HG03064 (cell line): ENCODE measurements at regions not wholly inside any gene's neighbourhood (a gene's known extent, or its start where the extent isn't known, plus 50 kb on each side); places are given as distances from the start of the nearest gene placed in this dataset.

Experiments
- ATAC-seq: cut with Tn5 transposase; IDR thresholded peaks from one replicate; pipeline ENCODE4 v1.9.1; 2021; ENCODE audit warnings: low read depth; ENCODE audit not compliant: unreplicated experiment

DNA sequence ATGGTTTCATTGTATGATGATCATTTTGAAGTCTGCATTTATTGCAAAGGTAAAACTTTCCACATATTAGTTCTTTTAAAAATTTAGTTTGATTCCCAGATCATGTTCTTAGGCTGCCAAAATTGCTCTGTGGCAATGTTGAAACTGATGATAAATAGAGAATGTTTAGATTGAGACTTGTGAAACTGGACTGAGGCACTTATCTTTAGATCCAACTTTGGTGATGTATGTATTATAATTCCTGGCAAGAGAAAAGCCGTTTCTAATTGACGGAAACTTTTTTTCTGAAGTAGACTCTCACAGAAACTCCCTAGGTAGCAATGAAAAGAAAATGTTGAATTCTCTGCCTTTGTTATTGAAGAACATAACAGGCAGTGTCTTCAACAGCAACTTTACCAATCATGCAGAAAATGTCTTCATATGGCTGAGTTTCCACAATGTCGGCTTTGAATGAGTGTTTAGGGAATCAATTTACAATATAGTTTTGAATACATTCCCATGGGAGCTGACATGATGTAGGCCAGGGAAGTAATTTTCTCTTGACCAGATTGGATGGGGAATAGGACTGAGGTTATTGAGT, 456.2 kb downstream of the CD109 start:
- ATAC-seq: no peak

DNA sequence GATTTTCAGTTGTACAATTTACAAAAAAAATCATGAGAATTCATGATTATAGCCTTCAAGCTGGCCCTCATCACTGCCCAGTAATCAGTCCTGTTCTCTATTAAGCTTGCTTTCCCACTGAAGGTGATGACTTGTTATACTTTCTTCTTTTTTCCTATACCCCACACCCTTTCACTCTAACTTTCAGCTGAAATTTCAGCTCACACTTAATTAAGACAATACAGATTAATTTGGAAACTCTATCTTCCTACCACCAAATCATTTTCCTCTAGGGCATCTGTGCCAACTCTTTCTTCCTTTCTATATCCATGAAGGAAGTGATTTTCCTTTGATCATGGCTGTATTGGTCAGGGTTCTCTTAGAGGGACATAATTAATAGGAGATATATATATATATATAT, 449.9 kb downstream of the CD109 start:
- ATAC-seq: no peak

DNA sequence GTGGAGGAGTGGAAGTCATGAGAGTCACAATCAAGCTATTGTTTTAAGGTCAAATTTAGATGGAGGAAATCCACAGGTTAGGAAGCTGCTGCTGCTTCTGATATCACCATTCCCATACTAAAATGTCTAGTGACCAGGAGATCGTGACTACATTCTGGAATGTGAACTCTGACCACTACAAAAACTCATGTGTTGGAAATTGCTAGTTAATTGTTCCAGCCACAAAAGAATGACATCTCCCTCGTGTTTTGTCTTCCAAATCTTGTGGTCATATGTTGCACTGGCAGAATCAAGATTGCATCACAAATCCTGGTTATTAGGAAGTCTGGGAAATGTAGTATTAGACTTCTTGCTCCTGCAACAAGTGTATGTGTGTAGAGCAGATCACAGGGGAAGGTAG, 441.9 kb downstream of the CD109 start:
- ATAC-seq: no peak

DNA sequence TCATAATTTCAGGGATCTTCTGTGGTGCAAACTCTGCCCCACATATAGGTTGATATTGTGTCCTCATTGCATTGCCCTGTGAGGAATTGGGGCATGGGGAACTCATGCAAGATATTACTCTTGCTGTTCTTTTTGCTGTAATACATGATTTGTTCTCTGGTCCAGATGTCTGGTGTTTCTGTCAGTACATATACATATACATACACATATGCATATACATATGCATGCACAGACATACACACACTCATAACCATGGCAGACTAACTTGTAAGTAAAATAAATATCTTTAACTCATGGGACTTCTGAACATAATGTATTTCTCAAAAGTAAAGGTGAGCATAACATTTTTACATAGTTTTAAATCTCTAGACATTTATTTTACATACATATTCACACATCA, 438.3 kb downstream of the CD109 start:
- ATAC-seq: no peak

DNA sequence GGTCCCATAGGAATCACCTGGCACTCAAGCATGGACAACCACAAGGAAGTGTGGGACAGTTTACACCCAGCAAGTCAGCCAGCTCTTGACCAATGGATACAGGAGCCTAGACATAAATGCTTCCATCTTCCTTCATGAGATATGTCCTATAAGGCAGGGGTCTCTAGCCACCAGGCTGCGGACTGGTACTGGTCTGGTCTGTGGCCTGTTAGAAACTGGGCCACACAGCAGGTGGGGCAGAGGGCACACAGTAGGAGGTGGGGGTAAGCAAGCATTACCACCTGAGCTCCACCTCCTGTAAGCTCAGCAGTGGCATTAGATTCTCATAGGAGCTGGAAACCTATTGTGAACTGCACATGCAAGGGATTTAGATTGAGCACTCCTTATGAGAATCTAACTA, 437.1 kb downstream of the CD109 start:
- ATAC-seq: no peak

DNA sequence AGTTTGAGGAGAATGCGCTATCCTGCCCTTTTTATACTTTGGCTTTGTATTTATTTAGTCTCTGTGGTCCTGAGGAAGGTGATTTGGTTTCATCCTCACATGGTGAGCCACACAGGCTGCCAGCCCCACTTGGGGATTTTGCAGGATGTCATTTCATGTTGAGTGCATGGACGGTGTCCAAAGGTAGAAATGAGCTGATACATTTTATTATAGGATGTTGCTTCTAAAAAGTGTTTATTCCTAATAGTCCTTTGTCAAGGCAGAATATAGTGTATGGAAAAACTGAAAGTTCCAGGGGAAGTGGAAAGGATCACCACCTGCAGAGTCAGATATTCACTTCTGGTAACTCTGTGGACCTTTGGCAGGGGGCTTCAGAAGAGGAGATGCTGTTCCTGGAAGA, 434.6 kb downstream of the CD109 start:
- ATAC-seq: no peak

DNA sequence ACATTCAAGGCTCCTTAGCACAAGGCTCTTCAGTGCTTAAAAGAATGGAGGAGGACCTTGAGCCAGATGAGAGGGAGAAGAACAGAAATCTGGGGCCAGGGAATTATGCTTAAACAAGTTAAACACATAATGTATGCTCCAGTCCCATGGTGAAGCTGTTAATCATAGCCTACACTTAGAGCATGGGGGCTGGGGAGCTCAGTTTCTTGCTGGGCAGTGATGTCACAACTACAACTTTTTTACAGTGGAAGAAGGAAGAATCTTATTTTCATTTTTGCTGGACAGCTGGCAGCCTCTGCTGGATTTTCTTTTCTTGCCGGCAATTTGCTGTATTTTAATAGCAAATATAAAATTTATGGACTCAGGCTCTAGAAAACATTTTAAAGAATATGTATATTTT, 432.5 kb downstream of the CD109 start:
- ATAC-seq: no peak

DNA sequence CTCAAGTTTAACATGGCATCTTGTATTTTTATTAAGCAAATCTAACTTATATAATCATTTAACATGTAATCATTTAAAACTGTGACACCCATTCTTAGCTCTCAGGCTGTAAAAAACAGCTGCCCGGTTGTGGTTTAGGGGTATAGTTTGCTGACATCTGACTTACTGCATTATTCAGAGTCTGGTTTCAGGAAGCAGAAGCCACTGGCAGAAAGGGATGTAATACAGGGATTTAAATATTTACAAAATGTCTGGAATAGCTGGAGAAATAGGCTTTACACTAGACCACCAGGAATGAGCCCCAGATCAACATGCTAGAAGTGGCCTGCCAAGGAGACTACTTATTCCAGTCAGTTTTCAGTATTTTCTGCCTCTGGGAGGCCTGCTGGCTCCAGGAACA, 421.1 kb downstream of the CD109 start:
- no peak for ATAC-seq

DNA sequence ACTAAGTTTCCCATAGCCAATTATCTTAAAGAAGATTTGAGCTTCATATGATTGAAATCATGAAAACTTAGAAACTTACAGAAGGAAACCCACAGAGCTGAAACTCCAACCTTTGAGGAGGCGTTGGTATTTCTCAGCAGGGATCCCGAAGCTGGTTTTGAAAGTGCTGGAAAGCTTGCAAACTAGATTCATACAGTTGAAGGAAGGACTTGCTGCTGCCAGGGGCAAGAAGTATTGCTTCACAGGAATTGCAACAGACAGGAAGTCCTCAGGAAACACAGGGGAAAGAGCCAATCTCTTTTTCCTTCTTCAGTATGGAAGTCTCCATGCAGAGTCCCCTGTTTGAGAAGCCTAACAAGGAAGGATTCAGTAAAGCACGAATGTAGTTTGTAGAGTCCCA, 419.7 kb downstream of the CD109 start:
- no peak for ATAC-seq

DNA sequence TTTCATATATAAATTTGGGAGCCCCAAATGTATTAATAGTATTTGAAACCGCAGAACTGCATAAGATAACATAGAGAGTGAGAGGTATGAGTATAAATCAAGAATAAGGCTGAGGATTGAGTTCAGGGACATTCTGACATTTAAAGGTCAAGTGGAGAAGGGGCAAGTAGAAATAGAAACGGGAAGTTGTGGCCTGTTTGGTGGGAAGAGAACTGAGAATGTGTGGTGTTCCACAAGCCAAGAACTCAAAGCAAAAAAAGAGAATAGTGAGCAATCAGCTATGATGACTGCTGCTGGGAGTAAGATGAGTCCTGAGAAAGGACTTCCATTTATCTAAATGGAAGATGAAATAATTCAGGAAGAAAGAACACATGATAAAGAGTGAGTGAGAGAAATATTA, 418.4 kb downstream of the CD109 start:
- no peak for ATAC-seq

DNA sequence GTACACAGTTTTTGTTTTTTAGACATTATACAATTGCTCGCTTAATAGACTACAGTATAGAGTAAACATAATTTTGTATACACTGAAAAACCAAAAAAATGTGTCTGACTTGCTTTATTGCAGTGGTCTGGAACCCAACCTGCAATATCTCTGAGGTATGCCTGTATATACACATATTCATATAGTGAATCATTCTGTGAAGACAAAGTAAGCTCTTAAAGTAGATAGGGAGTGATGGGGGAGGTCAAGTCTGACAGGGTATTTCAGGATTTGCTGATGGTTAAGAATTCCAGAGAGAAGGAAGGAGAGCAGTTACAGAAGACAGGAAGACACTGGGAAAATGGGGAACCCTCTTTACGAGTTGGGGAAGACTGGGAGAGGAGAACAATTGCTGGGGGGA, 417.9 kb downstream of the CD109 start:
- no peak for ATAC-seq

DNA sequence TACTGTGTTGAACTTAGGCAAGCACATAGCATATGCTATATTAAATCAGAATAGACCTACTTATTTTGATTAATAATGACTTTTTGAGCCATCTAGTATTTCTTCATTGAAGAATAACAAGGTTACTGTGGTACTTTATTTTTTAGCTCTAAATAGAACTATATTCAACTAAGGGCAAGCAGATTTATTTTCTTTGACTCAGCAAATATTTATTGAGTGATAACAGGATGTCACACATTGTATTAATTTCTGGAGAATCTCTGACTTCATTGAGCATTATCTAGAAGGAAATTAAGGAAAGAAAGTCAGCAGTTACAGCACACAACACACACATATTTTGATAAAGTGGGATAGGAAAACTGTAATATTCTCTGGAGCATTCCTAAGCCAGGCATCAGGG, 407.4 kb downstream of the CD109 start:
- ATAC-seq: no peak

DNA sequence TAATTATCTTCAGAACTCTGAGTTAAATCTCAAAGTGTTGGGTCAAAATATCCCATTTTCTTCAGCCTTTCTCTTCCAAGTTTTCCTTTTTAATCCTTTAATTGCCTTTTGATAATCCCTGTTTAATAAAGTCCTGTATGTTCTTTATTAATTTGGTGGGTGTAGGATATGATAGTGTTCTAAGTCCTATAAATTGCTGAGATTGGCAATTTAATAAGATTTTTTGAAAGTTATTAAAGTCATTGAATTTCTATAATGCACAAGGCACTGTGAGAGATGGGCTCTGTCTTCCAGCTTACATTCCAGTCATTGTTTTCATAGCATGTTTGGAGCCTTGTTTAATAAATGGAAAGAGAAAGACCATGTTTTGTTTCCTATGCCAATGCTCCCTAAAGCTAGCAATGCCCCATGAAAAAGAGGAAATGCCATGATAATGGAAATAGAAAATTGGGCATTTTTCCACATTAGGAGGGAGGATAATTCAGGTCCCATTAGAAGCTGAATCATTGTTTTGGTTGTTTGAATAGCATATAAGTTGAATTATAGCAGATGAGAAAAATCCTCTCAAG, 404.8 kb downstream of the CD109 start:
- no peak for ATAC-seq

DNA sequence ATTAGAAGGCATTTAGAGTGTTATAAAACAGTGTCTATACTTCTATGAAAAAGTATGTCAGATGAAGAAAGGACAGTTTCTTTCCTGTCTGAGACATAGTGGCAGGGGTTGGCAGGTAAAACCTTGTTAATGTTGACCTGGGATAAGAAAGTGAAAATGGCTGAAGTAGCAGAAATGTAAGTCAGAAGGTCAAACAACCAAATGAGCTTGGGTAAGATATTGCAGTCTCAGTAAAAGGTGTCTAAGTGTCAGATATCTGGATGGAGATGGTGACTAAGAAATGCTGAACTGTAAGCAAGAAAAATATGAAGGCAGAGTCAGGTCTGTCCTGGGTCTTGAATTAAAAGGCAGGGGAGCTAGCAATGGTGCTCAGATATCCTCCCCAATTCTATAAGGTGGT, 400.3 kb downstream of the CD109 start:
- ATAC-seq: no peak

DNA sequence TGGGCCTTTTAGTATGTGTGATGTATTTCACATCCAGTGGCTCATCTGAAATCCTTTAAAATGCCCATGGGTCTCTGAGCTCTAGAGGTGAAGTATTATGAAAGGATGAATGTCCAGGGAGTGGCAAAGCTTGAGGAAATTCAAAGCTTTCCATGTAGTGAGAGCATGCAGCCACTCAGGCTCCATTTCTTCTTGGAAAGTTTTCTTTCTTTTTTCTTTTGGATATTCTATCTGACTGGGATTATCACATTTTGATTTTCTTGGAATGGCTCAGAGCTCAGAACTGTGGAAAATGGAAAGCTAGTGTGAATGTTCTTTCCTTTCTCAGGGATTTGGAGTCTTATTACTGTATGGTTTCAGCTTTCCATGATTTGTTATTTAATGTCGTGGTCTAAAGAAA, 397.4 kb downstream of the CD109 start:
- ATAC-seq: no peak

DNA sequence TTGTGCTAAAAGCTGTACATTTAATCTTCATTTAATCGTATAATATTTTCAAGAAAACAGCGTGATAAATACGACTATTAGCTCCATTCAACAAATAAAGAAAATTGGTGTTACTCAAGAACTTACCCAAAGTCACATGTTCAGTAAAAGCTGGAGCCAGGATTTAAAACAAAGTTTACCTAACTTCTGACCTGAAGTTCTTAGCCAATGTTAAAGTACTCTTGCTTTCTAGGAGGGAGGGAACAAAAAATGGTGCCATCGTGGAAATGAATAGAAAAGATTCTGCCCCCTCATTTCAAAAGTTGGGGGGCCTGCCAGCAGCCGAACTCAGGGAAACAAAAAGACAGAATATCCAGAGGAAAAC, 395.8 kb downstream of the CD109 start:
- no peak for ATAC-seq

DNA sequence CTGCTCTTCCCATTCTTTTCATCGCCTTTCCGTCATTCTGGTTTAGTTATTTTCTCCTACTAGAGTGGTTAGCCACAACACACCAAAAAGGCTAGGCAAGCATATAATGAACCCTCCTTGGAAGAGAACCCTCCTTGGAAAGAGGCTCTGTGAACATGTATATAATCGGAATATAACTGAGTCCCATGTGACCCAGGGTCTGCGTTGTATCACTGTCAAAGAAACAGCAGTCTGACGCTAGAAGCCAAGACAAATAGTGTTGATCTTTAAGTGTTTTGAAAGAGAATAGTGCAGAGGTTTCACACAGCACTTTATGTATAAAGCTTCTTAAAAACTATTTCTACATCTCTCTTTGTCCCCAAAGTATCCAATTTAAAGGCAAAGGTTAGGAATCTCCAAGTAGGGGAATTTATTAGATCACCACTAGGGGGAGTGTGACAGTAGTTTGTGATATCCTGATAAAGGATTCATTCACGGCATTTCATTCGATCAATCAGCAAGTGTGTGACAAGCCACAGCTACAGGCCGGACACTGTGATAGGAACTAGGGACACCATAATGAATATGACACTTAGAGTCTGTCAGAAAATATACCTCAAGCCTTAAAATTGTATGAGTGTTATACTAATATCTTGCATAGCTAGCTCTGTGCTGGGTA, 395.3 kb downstream of the CD109 start:
- no peak for ATAC-seq

DNA sequence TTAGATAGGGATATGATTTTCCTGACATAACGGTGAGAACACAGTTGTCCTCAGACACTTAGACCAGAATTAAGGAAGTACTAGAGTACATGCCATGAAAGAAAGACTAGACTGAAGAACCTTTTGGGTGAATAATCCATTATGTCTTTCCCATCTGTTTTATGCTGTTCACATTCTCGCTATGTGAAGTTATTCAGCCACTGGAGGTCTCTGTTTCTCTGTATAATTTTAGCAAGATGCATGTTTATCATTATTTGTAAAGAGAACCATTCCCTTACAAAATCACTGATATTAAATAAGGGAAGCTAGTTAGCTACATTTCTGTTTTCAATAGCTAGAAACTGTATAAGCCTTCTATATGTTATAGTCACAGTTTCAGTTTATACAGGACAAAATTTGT, 391.9 kb downstream of the CD109 start:
- no peak for ATAC-seq

DNA sequence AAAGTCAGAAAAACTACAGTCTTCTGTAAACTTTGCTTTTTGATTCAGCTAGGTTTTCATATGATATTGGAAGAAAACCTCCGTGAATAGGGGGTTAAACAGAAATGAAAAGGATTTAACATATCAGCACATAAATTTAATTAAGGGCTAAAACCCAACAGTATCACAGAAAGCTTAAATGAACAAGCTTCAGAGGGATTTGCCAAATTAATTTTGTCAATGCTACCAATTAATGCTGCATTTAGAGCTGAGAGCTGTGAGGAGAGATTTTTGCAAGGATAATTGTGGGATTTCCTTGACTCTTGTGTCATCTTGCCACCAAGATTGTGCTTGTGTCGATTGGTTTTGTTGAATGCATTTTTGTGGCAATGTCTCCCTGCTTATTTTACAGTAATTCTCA, 379.9 kb downstream of the CD109 start:
- no peak for ATAC-seq

DNA sequence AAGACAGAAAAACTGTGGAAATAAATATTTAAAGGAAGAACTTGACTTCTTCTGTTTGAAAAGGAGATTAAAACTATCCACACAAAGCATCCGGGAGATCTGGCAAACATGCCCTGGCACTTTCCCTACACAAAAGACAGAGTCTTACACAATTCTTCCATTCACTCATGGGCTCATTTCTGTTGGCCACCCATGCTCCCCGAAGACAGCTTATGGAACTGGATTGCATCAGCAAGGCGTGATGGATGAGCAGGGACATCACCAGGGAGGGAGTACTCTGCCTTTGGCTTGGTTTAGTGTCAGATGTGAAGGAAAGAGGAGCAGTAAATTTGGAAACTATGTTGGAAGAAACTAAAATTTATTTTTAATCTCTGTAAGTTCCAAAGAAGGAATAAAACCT, 379.3 kb downstream of the CD109 start:
- ATAC-seq: no peak

DNA sequence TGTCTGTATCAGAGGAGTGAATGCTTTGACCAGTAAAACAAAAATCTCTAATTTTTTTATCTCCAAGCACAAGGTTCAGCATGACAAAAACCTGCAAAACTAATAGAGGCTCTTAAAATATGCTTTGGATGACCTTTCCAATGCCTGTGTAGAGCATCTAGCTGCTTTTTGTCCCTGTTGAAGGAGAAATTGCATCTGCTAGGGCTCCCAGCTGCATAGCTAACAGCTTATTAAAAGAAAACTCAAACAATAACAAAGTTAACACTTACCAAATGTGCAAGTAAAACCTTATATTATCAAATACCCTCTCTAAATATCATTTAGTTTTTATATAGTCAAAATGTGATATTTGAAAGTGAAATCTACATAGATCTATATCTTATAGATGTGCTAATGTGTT, 378.6 kb downstream of the CD109 start:
- no peak for ATAC-seq

DNA sequence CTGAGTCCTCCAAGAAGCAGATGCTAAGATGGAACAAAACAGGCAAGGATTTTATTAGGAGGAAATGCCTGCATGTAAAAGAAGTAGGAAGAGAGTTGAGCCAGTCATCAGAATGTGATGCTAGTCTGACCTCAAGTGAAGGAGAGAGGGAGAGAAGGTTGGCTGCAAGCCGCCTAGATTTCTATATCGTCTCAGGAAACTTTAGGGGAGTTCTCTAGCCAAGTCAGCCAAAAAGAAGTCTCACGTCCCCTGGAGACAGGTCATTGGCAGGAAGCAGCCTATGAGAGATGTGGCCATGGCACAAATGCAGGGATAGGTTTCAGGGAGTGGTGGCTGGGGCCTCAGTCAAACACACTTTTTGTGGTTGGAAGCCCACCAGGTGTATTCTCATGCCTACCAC, 378.0 kb downstream of the CD109 start:
- ATAC-seq: no peak

DNA sequence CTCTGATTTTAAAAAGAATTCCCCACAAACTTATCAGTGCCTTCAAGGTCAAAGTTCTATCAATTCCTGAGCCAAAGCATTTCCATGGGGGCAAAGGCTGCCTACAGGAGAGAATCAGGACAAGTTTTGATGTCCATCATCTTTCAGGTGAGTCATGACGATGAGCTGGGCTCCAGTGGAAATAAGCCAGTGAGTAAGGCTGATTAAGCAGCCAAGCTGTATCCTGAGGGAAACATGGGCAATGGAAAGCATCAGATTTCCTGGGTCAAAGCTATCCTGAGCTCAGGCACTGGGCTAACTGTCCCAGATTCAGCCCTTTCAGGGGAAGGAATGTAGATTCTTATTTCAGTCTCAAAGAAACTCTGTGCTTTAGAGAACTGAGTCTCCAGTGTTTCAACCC, 377.4 kb downstream of the CD109 start:
- ATAC-seq: no peak
